PC-9 (cell line): ENCODE measurements at regions not wholly inside any gene's neighbourhood (a gene's known extent, or its start where the extent isn't known, plus 50 kb on each side); places are given as distances from the start of the nearest gene placed in this dataset.

Source experiments
- CTCF ChIP-seq: fragments of 200-600 bp; sonication (generic); conservative IDR thresholded peaks from 2 replicates; pipeline ENCODE4 v1.6.1; 2017; ENCODE audit warnings: mixed run types, antibody characterized with exemption, mild to moderate bottlenecking, moderate library complexity
- EZH2 ChIP-seq: fragments of 200-600 bp; sonication (generic); IDR thresholded peaks from 2 replicates; pipeline ENCODE4 v1.8.0; 2017; ENCODE audit warnings: antibody characterized with exemption, low read depth

GRCh38 chr2:142757111-142757510, 120.4 kb upstream of the KYNU start:
- TF ChIP-seq CTCF (no peak), EZH2 (no peak)
